Urothelium cell line (cell line): ENCODE measurements at regions not wholly inside any gene's neighbourhood (a gene's known extent, or its start where the extent isn't known, plus 50 kb on each side); places are given as distances from the start of the nearest gene placed in this dataset.

Source experiments
- DNase-seq: peaks from one replicate; pipeline ENCODE4 v3.0.0; 2011; ENCODE audit warnings: low spot score, mixed read lengths
- FAIRE-seq: peaks from 2 replicates; lab custom pipeline; 2011; peaks lifted over from hg19 to GRCh38; lab: Jason Lieb, UNC

- DNase-seq (no peak), FAIRE-seq (no peak)
These were observed 179.2 kb upstream of the FMN2 start for GRCh38 chr1:239912471-239912870.

- DNase-seq (no peak), FAIRE-seq (no peak)
These were observed 178.5 kb upstream of the FMN2 start for GRCh38 chr1:239913141-239913585.

- DNase-seq, result peak; percentile 51
- FAIRE-seq, result no peak
These were observed 176.9 kb upstream of the FMN2 start for GRCh38 chr1:239914751-239915231.

GRCh38 chr1:239918634-239919033 lies 173.0 kb upstream of the FMN2 start:
- DNase-seq, result no peak
- FAIRE-seq, result no peak

- FAIRE-seq (no peak), DNase-seq (no peak)
These were observed 171.5 kb upstream of the FMN2 start for GRCh38 chr1:239920214-239920613.

- no peak for FAIRE-seq
These were observed 168.7 kb upstream of the FMN2 start for GRCh38 chr1:239922778-239923522.

GRCh38 chr1:239924741-239925350 lies 166.8 kb upstream of the FMN2 start:
- no peak for FAIRE-seq
- no peak for DNase-seq

More at GRCh38 chr1:239922778-239923522, 168.7 kb upstream of the FMN2 start:
- no peak for DNase-seq

GRCh38 chr1:239926184-239926583 lies 165.5 kb upstream of the FMN2 start:
- FAIRE-seq (no peak), DNase-seq (no peak)

GRCh38 chr1:239929317-239929716 lies 162.4 kb upstream of the FMN2 start:
- DNase-seq (no peak), FAIRE-seq (no peak)

GRCh38 chr1:239930686-239931262 lies 160.9 kb upstream of the FMN2 start:
- DNase-seq (no peak), FAIRE-seq (no peak)

- DNase-seq (no peak), FAIRE-seq (no peak)
These were observed 160.3 kb upstream of the FMN2 start for GRCh38 chr1:239931341-239931740.

- DNase-seq, result no peak
- FAIRE-seq, result no peak
These were observed 152.1 kb upstream of the FMN2 start for GRCh38 chr1:239939602-239940001.

- DNase-seq (no peak), FAIRE-seq (no peak)
These were observed 147.9 kb upstream of the FMN2 start for GRCh38 chr1:239943761-239944160.

GRCh38 chr1:239944666-239945065 lies 147.0 kb upstream of the FMN2 start:
- DNase-seq (no peak), FAIRE-seq (no peak)

GRCh38 chr1:239947801-239948200 lies 143.9 kb upstream of the FMN2 start:
- DNase-seq, result no peak
- no peak for FAIRE-seq

GRCh38 chr1:239951511-239952140 lies 140.1 kb upstream of the FMN2 start:
- FAIRE-seq, result no peak
- peak; percentile 38 for DNase-seq

GRCh38 chr1:239952348-239953308 lies 139.1 kb upstream of the FMN2 start:
- peak; percentile 30 for DNase-seq
- FAIRE-seq, result no peak

GRCh38 chr1:239954836-239955235 lies 136.8 kb upstream of the FMN2 start:
- DNase-seq (no peak), FAIRE-seq (no peak)

- no peak for FAIRE-seq
- no peak for DNase-seq
These were observed 136.3 kb upstream of the FMN2 start for GRCh38 chr1:239955431-239955830.

- DNase-seq, result no peak
- FAIRE-seq, result no peak
These were observed 135.4 kb upstream of the FMN2 start for GRCh38 chr1:239956263-239956662.
